ENCODE measurements at regions not wholly inside any gene's neighbourhood (a gene's known extent, or its start where the extent isn't known, plus 50 kb on each side); places are given as distances from the start of the nearest gene placed in this dataset.

GRCh38 chr7:156515911-156516790 is 124.4 kb upstream of the RNF32 start (continued):
- no peak for TF ChIP-seq ZNF574 (CRISPR knock-in tag; IDR thresholded peaks at IDR 0.05)
- TF ChIP-seq TOPORS (CRISPR knock-in tag; IDR thresholded peaks at IDR 0.05) = no peak
- peak; percentile 89 for TF ChIP-seq HOXA9 (CRISPR knock-in tag; IDR thresholded peaks at IDR 0.05; ENCODE audit: borderline replicate concordance)
- TF ChIP-seq ZFY (CRISPR knock-in tag; IDR thresholded peaks at IDR 0.05) = no peak
- TF ChIP-seq FLYWCH1 (CRISPR knock-in tag; IDR thresholded peaks at IDR 0.05) = no peak
- TF ChIP-seq DBP (CRISPR knock-in tag; IDR thresholded peaks at IDR 0.05; ENCODE audit: not compliant biosample characterization) = no peak
- peak; percentile 38; the same call in 1 of the 2 replicates for TF ChIP-seq SIX1 (CRISPR knock-in tag; IDR thresholded peaks at IDR 0.05; ENCODE audit: borderline replicate concordance)
- TF ChIP-seq ZBTB25 (CRISPR knock-in tag; IDR thresholded peaks at IDR 0.05) = no peak
- TF ChIP-seq ZNF124 (CRISPR knock-in tag; IDR thresholded peaks at IDR 0.05) = no peak; the same call in 1 of the 2 replicates
- TF ChIP-seq ASH2L (IDR thresholded peaks at IDR 0.05; ENCODE audit: insufficient read length, low read depth, low read length) = peak; percentile 95
- TF ChIP-seq ZXDC (CRISPR knock-in tag; IDR thresholded peaks at IDR 0.05) = no peak
- no peak for TF ChIP-seq ZNF780A (CRISPR knock-in tag; IDR thresholded peaks at IDR 0.05)
- no peak for TF ChIP-seq CERS6 (CRISPR knock-in tag; IDR thresholded peaks at IDR 0.05)
- no peak for TF ChIP-seq SRY (CRISPR knock-in tag; IDR thresholded peaks at IDR 0.05)
- no peak for TF ChIP-seq ZNF768 (CRISPR knock-in tag; IDR thresholded peaks at IDR 0.05)
- TF ChIP-seq RCOR2 (CRISPR knock-in tag; IDR thresholded peaks at IDR 0.05) = no peak
- 0 out of 2 replicates have a peak, but pooled peaks have one; percentile 19 for TF ChIP-seq ZNF644 (CRISPR knock-in tag; IDR thresholded peaks at IDR 0.05; ENCODE audit: low read depth)
- no peak for TF ChIP-seq ZNF569 (CRISPR knock-in tag; IDR thresholded peaks at IDR 0.05; ENCODE audit: borderline replicate concordance)
- TF ChIP-seq MAX (IDR thresholded peaks at IDR 0.05) = peak; percentile 65

Measured in HepG2 (cell line).